Transverse colon (tissue), 4 donors: ENCODE measurements at regions not wholly inside any gene's neighbourhood (a gene's known extent, or its start where the extent isn't known, plus 50 kb on each side); places are given as distances from the start of the nearest gene placed in this dataset.

Experiments used
- POLR2A ChIP-seq: fragments of 450-650 bp; IDR thresholded peaks from one replicate; pipeline ENCODE4 v1.6.1; 2016; ENCODE audit warnings: antibody characterized with exemption, mild to moderate bottlenecking, moderate library complexity
- POLR2AphosphoS5 ChIP-seq, 3 donors: sonication (generic); formaldehyde crosslinking; IDR thresholded peaks; one replicate each; pipeline ENCODE4 v1.6.1; 2016; ENCODE audit warnings: antibody characterized with exemption in 3 of 3
- TF ChIP-seq, protein P1 (sequence below), 5 experiments: fragments of 200-600 bp in 3 of 5; fragments of 450-650 bp in 2 of 5; sonication (generic) in 3 of 5; IDR thresholded peaks; 1 replicate in 2 of 5; 2 replicates in 3 of 5; pipeline ENCODE4 v1.5.1; 2016 to 2017; ENCODE audit warnings: antibody characterized with exemption in 5 of 5, inconsistent platforms in 3 of 5, mild to moderate bottlenecking in 2 of 5, moderate library complexity in 1 of 5

DNA sequence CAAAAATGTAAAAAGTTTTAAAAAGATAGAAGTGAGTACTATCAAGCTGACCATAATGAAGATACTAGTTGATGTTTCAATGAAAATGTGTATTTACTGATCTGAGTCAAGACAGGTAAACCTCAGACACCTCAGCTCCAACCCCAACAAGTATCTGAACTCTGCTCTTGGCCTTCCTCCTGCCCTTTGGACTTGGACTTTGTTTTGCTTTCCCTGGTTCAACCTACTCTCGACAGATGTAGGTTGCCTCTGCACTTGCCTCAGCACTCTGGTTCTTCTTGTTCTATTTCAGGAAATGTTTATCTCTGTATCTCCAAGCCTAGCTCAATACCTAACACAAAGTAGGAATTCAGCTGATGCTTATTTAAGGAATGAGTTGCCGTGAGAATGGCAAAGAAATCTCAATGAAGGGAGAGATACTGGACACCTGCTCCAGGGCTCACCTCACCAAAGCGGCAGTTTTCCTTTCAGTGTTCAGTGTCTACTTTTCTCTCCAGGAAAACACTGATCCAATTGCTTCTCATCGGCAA, 248.8 kb upstream of the CTAGE1 start:
- TF ChIP-seq, protein P1, sequence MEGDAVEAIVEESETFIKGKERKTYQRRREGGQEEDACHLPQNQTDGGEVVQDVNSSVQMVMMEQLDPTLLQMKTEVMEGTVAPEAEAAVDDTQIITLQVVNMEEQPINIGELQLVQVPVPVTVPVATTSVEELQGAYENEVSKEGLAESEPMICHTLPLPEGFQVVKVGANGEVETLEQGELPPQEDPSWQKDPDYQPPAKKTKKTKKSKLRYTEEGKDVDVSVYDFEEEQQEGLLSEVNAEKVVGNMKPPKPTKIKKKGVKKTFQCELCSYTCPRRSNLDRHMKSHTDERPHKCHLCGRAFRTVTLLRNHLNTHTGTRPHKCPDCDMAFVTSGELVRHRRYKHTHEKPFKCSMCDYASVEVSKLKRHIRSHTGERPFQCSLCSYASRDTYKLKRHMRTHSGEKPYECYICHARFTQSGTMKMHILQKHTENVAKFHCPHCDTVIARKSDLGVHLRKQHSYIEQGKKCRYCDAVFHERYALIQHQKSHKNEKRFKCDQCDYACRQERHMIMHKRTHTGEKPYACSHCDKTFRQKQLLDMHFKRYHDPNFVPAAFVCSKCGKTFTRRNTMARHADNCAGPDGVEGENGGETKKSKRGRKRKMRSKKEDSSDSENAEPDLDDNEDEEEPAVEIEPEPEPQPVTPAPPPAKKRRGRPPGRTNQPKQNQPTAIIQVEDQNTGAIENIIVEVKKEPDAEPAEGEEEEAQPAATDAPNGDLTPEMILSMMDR (IDR thresholded peaks at IDR 0.05), result no peak
- TF ChIP-seq POLR2AphosphoS5 (IDR thresholded peaks at IDR 0.05), result no peak
- no peak for TF ChIP-seq POLR2A
